Stimulated activated CD4-positive, alpha-beta T cell treated with anti-CD3 and anti-CD28 coated beads, Interleukin-15, amount 100 ng/mL, for 24 hours (primary cell): ENCODE measurements at regions not wholly inside any gene's neighbourhood (a gene's known extent, or its start where the extent isn't known, plus 50 kb on each side); places are given as distances from the start of the nearest gene placed in this dataset.
"Not testable (repeated sequence)": the region's sequence is repeated elsewhere in the genome, so short reads cannot be mapped to it uniquely, and the experiment has no call there.

Experiments
- DNase-seq: peaks from one replicate; pipeline ENCODE4 v3.0.0-alpha.2; 2020

DNA sequence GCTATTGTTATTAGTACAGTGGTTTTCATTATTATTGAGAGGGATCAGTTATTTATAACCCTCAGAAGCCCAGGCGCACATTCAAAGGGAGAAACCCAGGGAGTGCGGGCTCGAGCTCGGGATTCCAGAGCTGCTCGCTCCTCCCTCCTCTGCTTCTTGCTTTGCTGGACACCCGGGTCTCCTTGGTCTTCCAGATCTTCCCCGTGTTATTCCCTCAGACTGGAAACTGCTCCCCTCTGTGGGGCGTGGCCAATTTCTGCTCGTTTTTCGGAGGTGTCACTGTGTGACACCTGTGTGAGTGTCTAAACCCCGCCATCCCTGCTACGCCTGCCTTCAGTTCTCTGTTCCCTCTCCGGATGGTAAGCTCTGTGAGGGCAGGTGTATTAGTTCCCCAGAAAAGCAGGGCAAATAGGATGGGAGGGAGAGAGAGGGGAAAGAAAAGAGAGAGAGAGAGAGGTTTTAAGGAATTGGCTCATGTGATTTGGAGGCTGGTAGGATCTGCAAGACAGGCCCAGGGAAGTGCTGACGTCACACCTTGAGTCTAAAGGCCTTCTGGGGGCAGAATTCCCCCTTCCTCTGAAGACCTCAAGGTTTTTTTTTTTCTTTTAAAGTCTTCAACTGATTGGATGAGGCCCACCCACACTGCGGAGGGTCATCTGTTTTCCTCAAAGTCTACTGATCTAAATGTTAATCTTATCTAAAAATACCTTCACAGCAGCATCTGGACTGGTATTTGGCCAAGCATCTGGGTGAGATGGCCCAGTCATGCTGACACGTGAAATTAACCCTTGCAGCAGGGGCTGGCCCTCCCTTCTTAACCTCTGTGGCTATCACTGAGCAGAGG lies 457.3 kb upstream of the ID2 start:
- no peak for DNase-seq

DNA sequence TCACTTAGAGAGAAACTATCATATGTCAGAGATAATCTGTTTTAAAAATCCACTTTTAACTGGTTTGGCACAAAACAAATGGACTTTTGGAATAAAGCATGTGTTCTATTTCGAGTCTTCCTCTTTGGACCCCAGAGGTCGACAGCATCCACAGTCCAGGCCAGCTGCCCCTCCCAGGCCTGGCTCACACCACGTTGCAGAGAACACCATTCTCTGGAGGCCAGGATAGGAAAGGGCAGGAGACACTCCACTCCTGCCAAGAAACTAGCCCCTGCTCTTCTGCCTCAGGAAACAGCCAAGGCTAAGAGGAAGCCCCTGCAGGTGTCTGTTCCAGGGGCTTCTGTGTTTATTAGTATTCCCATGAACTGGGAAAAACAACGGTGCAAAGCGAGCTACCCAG lies 456.6 kb upstream of the ID2 start:
- no peak for DNase-seq

DNA sequence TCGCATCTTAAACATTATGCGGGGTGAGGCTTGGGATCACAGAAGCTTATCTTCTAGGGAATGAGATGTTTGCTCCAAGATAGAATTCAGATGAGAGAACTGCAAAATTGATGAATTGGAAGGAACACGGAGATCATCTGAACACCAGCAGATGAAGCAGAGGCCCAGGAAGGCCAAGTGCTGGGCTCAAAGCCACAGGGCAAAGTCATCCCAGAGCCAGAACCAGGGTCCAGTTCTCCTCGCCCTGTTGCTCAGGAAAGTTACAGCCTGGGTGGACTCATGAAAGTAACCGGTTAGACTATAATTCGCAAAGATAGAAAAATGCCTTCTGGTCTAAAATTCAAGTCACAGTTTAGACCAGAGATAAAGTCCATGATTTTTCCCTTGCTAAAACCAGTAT lies 456.1 kb upstream of the ID2 start:
- no peak for DNase-seq

DNA sequence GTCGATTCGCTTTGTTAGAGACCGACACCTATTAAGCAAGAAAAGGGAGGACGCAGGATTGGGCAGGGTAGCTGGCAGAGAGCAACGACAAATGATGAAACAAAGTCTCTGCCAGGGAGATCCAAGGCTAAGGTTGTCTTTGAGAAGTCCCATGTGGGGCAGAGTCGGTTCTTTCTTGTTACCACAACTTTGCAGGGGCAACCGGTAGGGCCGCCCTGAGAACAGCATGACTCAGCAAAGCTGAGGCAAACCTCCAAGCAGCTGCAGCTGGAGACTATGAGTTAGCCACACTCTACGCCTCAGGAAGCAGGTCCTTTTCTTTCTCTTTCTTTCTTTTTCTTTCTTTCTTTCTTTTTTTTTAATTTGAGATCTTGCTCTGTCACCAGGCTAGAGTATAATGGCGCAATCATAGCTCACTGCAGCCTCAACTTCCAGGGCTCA lies 452.3 kb upstream of the ID2 start:
- peak; percentile 53 for DNase-seq

DNA sequence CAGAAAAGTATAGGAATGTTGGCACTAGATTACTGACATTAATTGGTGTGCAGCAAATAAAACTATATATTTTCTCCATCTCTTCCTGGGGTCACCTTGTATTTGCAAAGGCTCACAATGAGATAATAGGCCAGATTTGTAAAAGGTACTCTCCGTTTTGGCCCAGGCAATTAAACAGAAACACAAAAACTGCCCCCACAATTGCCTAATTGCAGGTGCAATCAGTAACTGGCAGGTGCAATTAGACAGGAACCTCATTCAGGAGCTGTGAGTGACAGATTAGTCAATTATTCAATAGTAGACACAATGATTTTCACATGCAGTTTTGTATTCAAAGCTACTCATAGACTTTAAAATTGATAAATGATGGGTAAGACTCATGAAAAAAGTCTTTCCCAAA lies 451.4 kb upstream of the ID2 start:
- DNase-seq = no peak

DNA sequence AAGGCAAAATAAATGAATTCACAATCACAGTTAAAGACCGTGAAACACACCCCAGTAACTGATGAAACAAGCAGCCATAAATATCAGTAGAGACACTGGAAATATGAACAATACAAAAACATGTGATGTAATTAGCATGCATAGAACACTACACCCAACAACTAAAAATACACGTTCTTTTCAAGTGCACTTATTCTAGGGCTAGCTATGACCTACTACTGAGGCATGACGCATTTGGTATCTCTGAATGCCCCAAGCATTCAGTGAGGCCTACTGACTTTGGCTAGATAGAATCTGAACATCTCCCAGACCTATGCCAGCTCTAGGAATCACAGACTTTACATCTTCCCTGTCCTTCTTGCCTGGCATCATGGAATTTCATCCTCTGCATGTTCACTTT lies 450.0 kb upstream of the ID2 start:
- no peak for DNase-seq

DNA sequence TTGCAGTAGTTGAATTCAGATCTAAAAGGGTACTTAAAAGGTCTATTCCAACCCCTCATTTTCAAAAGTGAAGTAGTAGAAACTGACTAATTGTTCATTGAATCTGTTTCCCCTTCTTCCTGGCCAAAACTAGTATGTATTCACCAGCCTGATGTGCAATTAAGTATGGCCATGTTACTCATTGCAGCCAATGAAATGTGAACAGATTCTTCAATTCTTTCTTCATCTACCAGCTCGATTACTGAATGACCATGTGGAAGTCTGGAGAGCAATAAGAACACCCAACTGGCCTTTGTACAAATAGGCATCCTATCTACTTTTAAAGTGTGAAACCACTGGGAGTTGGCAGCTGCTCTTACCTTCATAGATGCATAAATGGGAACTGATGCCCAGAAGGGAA lies 449.0 kb upstream of the ID2 start:
- no peak for DNase-seq

DNA sequence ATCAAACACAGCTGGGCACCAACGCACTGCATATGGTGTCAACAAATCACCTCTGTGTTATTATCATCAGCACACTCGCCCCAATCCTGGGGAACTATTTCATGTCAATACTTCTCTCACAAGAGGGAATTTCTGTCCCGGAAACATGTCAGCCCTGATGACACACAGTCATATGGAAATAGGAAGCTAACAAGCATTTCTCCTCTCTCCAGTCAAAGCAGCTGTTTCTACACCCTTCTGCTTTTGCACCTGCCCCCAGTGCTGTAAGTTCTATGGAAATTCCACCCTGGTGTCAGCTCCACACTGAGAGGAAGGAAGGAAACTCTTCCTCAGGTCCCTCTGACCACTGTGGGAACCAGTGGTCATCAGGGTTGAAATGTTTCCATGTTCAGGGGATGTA lies 447.6 kb upstream of the ID2 start:
- DNase-seq = no peak

DNA sequence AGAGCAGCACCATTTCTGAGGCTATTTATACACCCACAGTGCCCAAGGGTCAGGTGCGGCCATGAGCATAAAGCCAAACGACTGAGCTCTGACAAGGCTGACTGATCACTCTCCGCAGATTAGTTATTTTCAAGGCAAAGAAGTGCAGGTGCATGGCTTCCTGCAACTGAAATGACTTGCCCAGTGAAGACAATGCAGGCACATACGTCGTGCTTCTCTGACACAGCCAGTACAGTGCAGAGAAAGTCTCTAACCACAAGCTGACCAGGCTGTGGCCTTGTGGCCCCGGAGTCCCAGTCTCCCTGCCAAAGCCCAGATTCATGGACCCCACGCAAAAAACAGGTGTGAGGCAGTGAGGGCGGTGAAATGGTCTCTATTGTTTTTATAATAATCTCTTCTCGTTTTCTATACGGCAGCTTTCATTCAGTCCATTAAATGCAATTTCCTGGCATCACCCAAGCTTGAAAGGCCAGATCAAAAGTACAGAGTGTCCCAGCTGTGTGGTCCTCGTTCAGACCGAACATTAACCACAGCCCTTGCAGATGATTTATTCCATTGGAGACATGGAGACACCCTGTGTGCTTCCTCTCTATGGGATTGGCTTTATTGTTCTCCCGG lies 447.0 kb upstream of the ID2 start:
- DNase-seq = no peak

DNA sequence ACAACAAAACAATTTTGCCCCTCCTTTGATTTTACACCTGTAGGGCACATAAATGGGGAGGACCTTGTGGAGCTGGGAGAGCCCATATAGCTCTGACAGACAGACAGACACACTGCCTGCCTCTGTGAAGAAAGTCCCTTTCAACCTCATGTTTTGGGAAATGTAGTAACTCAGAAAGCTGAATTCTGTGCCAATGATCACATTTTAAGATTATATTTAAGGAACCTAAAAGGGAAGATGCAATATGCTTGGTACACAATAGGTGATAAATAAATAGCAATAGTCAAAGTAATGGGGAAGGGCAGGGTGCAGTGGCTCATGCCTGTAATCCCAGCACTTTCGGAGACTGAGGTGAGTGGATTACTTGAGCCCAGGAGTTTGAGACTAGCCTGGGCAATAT lies 446.4 kb upstream of the ID2 start:
- DNase-seq = no peak

DNA sequence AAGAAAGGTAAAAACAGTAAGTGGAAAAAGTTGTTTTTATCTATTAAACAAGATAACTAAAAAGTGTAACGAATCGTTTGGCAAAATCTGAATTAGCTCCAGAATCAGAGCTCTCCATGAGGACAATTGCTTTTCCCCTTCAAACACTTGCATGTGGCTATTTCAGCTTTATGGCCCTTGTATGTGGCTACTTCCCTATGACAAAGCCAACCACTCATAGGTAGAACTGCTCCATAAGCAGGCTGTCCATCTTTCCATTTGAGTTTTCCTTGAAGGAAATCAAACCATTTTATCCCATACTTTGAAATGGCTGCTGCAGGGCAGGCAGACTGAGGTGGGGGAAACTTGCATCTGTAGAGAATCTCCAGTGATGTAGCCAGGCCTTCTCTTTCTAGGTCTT lies 445.5 kb upstream of the ID2 start:
- DNase-seq = no peak

DNA sequence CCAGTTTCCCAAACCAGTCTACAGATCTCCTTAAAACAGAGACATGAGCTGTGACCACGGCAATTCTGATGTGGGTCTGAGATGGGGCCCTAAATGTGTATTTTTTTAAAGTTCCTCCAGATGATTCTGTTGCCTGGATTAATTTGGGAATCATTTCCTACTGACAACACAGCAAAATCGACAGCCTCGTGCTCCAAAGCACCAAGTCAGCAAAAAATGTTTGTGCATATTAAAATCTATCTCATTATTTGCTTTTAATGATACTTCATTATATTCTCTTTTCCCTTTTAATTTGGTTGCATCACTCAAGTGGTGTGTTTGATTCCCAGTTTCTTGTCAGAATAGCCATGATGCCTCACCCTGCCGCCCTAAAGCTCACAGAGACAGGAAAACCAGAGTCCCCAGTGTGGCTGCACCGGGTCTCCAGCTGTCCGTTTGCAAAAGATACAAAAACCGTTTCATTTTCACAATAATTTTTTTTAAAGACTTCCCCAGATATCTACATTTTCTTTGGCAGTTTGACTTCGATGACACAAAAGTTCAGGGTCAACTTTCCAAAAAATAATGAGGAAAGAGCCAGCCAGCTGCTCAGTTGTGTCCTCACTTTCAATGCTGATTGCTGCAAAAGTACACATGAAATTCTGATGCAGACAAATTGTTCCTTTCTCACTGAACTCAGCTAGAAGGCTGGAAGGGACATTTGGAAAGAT lies 443.2 kb upstream of the ID2 start:
- no peak for DNase-seq

DNA sequence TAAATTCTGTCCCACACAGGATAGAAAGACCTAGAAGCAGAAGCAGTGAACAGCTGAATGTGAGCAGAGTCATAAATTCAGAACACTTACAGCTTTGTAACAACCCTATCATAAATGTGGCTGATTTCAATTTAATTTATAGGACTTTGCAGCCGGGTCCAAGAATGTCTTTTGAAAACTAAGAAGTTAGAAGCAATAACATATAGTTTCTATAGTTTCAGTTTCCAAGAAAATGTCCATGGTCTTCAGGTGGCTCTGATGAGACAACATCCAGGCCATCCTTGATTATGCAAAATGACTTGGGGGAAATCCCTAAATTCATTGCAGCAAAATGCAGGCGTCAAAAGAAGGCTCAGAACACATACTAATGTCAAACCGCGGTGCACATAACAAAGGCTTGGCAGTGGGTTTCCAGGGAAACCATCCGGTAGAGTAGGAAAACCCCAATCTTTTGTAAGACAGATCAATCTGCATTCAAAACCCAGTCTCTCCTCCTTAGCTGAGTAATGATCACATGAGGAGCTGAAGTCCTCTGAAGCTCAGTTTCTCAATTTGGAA lies 442.2 kb upstream of the ID2 start:
- DNase-seq = peak; percentile 46

DNA sequence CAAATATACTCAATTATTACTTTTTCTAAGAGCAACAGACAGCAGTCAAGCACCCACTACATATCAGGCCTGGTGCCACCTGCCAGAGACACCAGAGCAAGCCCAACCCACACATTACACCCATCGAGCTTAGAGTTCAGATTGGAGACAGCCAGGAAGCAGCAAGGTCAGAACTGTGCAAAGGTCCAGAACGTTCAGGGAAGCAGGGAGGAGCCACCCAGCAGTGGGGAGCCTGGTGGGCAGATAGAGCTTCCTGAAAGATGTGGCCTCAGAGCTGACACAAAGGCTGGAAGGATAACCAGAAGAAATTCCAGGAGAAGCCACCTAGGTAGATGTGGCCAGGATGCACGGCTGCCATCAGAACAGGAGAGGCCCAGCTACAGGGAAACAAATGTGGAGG lies 440.5 kb upstream of the ID2 start:
- DNase-seq = no peak

DNA sequence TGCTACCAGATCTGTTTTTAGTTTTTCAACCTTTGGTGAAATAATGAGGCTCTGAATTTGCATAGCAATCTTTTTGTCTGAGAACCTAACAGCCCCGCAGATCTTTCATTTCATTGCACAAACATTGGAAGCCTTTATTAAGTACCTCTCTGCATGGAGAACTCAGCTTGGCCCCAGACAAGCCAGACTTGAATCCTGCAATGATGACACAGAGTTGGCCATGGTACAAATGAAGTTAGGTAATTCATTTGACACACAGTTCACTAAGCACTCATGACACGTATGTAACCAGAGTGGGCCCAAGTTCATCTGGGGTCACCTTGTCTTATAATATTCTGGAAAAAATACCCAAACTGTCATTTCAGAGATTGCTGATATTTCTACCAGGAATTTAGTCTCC lies 439.1 kb upstream of the ID2 start:
- DNase-seq = no peak

DNA sequence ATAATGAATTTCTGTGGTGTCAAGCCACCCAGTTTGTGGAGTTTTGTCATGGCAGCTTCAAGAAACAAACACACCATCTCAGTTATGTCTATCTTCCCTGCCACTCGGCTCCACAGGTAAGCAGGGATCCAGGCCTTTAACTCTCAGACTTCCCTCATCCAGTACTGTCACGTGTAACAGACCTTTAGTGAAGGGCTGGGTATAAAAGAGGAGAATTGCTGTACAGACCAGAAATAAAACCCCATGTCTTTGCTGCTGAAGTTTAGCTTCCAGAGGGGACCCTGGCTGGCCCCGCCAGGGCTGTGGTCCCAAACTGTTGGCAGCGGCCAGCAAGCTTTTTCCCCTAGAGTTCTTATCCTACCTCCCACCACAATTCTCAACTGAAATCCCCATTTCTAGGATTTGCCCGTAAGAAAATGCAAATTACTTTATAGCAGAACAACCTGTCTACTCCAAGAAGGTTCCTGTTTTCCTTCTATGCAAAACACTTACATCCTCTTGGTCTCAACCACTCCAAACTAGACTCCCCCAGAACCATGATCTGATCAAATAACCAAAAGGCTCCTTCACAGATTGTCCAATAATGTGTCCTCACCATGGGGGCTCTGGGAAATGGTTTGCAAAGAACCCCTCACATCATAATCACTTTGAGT lies 438.0 kb upstream of the ID2 start:
- DNase-seq = no peak

DNA sequence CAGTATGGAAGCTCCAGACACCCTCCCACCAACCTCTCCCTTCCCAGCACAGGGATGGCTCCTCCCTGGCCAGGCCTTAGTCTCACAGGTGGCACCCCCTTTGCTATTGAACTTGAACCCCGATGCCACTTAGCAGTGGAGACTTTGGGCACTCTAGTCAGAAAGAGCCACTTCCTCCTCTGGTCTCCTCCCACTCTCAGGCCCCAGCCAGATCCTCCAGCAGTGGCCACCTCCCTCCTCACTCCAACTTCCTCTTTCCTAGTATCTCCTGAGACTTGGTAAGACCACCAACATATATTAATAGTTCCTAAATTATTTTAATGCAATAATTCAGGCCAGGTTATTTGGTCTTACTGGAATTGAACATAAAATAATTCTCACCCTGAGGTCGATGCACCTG lies 437.2 kb upstream of the ID2 start:
- no peak for DNase-seq

DNA sequence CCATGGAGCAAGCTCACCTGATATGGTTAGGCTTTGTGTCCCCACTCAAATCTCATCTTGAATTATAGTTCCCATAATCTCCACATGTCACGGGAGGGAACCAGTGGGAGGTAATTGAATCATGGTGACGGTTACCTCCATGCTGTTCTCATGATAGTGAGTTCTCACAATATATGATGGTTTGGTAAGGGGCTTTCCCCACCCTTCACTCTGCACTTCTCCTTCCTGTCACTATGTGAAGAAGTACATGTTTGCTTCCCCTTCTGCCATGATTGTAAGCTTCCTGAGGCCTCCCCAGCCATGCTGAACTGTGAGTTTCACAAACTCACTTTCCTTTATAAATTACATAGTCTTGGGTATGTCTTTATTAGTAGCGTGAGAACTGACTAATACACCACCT lies 435.7 kb upstream of the ID2 start:
- no peak for DNase-seq

DNA sequence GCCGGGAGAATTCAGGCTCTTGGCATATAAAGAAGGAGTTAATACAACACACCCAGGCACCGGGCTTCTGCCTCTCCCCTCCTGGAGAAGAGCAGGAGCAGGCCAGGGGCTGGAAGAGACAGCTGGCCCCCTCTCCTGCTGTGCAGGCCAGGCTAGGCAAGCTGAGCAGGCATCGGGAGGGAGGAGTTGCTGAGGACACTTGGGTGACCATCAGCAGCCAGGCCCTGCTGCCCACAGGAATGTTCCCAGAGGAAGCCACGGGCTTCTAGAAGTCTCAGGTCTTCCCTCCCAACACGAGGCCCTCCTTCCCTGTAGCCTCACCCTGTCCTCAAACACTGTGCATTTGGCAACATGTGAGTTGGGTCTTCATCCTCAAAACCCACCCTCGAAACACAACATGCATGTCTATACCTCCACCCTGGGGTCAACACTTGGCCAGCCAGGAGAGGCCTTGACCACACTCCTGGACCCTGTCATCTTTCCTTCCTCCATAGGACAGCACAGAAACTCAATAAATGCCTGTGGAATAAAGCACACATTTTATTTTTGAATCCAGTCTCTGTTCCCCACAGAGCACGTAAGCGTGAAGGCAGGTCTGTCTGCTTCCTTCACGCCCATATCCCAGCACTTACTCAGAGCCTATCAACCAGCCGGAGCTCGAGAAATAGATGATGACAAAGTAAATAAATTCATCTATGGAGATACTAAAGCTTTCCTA lies 433.8 kb upstream of the ID2 start:
- no peak for DNase-seq

DNA sequence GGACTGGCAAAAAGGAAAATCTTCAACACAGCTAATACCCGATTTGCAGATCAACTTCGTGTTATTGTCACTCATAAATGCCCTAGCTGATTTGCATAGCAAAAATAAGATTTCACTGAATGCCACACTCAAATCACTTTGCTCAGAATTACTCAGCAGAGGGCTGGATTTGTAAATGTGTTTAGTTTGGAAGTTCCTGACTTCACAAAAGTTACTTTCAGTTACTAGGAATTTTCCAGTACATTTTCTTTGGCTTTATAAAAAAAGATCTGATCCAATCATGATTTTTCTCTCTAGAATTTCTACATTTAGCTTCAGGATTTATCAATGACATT lies 433.3 kb upstream of the ID2 start:
- DNase-seq = no peak

DNA sequence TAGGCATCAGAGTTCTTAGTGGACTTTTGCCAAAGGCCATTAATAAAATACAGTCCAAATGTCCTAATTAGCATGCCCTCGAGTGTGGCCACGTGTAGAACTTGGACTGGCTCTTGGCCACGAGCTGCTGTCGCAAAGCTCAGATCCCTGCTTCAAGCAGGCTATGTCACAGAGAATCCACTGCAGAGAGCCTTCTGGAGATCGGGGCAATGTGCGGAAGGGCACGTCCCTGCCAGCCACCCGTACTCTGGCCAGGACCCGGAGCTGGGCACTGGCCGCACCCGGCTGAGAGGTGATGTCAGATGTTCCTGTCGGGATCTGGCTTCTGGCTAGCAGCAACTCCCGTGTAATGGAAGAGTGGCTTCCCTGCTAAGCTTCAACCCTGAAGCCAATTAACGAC lies 432.7 kb upstream of the ID2 start:
- no peak for DNase-seq

DNA sequence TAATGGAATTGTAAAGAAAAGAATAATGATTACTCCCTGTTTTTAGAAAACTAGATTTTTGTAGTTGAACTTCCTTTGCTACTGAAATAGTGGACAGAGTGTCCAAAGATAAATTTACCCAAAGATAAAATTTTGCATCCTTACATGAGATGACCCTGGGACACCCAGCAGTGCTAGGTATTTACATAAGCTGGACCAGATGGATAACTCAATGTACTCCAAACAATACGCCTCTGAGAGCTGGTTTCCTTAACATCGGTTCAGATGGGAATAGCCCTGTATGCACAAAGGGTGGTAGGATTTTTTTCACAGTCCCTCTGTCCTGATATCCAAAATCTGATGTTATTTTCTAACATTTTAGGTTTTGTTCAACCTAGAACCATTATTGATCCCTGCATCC lies 432.1 kb upstream of the ID2 start:
- DNase-seq = no peak

DNA sequence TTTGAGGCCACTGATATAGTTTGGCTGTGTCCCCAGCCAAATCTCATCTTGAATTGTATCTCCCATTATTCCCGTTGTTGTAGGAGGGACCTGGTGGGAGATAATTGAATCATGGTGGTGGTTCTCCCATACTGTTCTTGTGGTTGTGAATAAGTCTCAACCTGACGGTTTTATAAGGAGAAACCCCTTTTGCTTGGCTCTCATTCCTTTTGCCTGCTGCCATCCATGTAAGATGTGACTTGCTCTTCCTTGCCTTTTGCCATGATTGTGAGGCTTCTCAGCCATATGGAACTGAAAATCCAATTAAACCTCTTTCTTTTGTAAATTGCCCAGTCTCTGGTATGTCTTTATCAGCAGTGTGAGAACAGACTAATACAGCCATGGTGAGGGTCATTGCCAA lies 431.6 kb upstream of the ID2 start:
- not testable (repeated sequence) for DNase-seq
